GM18868 (cell line): ENCODE measurements at regions not wholly inside any gene's neighbourhood (a gene's known extent, or its start where the extent isn't known, plus 50 kb on each side); places are given as distances from the start of the nearest gene placed in this dataset.
"Not testable (repeated sequence)": the region's sequence is repeated elsewhere in the genome, so short reads cannot be mapped to it uniquely, and the experiment has no call there.

Source experiments
- ATAC-seq: cut with Tn5 transposase; IDR thresholded peaks from one replicate; pipeline ENCODE4 v1.9.1; 2021; ENCODE audit warnings: mild to moderate bottlenecking, moderate library complexity; ENCODE audit not compliant: unreplicated experiment

GRCh38 chr3:6362406-6362805 lies 498.5 kb upstream of the GRM7 start:
- ATAC-seq: no peak

- no peak for ATAC-seq
Measured at GRCh38 chr3:6367171-6367570, 493.7 kb upstream of the GRM7 start.

- ATAC-seq: no peak
Measured at GRCh38 chr3:6392123-6392522, 468.8 kb upstream of the GRM7 start.

- ATAC-seq: no peak
Measured at GRCh38 chr3:6394944-6395343, 466.0 kb upstream of the GRM7 start.

- ATAC-seq: no peak
Measured at GRCh38 chr3:6396631-6397030, 464.3 kb upstream of the GRM7 start.

- not testable (repeated sequence) for ATAC-seq
Measured at GRCh38 chr3:6402666-6403065, 458.2 kb upstream of the GRM7 start.

- not testable (repeated sequence) for ATAC-seq
Measured at GRCh38 chr3:6406923-6407322, 454.0 kb upstream of the GRM7 start.

GRCh38 chr3:6416049-6416661 lies 444.8 kb upstream of the GRM7 start:
- ATAC-seq: no peak

- ATAC-seq: no peak
Measured at GRCh38 chr3:6417174-6417573, 443.7 kb upstream of the GRM7 start.

- ATAC-seq: no peak
Measured at GRCh38 chr3:6418485-6418884, 442.4 kb upstream of the GRM7 start.

- no peak for ATAC-seq
Measured at GRCh38 chr3:6421666-6422445, 439.1 kb upstream of the GRM7 start.

- ATAC-seq: no peak
Measured at GRCh38 chr3:6425289-6425820, 435.6 kb upstream of the GRM7 start.

GRCh38 chr3:6428276-6428675 lies 432.6 kb upstream of the GRM7 start:
- not testable (repeated sequence) for ATAC-seq

GRCh38 chr3:6435951-6436350 lies 425.0 kb upstream of the GRM7 start:
- ATAC-seq: no peak

- ATAC-seq: no peak
Measured at GRCh38 chr3:6437631-6438030, 423.3 kb upstream of the GRM7 start.

- no peak for ATAC-seq
Measured at GRCh38 chr3:6438031-6438430, 422.9 kb upstream of the GRM7 start.

- no peak for ATAC-seq
Measured at GRCh38 chr3:6439226-6439625, 421.7 kb upstream of the GRM7 start.

- no peak for ATAC-seq
Measured at GRCh38 chr3:6439824-6440223, 421.1 kb upstream of the GRM7 start.

- no peak for ATAC-seq
Measured at GRCh38 chr3:6444888-6445658, 415.8 kb upstream of the GRM7 start.

- no peak for ATAC-seq
Measured at GRCh38 chr3:6447166-6447801, 413.6 kb upstream of the GRM7 start.

- peak; percentile 72 for ATAC-seq
Measured at GRCh38 chr3:6448011-6448410, 412.9 kb upstream of the GRM7 start.
